Transverse colon (tissue), 4 donors: ENCODE measurements at regions not wholly inside any gene's neighbourhood (a gene's known extent, or its start where the extent isn't known, plus 50 kb on each side); places are given as distances from the start of the nearest gene placed in this dataset.

ENCODE experiments used
- CTCF ChIP-seq, 5 experiments: fragments of 200-600 bp in 3 of 5; fragments of 450-650 bp in 2 of 5; sonication (generic) in 3 of 5; IDR thresholded peaks; 1 replicate in 2 of 5; 2 replicates in 3 of 5; pipeline ENCODE4 v1.5.1; 2016 to 2017; ENCODE audit warnings: antibody characterized with exemption in 5 of 5, inconsistent platforms in 3 of 5, mild to moderate bottlenecking in 2 of 5, moderate library complexity in 1 of 5
- POLR2A ChIP-seq: fragments of 450-650 bp; IDR thresholded peaks from one replicate; pipeline ENCODE4 v1.6.1; 2016; ENCODE audit warnings: antibody characterized with exemption, mild to moderate bottlenecking, moderate library complexity
- POLR2AphosphoS5 ChIP-seq, 3 donors: sonication (generic); formaldehyde crosslinking; IDR thresholded peaks; one replicate each; pipeline ENCODE4 v1.6.1; 2016; ENCODE audit warnings: antibody characterized with exemption in 3 of 3

DNA sequence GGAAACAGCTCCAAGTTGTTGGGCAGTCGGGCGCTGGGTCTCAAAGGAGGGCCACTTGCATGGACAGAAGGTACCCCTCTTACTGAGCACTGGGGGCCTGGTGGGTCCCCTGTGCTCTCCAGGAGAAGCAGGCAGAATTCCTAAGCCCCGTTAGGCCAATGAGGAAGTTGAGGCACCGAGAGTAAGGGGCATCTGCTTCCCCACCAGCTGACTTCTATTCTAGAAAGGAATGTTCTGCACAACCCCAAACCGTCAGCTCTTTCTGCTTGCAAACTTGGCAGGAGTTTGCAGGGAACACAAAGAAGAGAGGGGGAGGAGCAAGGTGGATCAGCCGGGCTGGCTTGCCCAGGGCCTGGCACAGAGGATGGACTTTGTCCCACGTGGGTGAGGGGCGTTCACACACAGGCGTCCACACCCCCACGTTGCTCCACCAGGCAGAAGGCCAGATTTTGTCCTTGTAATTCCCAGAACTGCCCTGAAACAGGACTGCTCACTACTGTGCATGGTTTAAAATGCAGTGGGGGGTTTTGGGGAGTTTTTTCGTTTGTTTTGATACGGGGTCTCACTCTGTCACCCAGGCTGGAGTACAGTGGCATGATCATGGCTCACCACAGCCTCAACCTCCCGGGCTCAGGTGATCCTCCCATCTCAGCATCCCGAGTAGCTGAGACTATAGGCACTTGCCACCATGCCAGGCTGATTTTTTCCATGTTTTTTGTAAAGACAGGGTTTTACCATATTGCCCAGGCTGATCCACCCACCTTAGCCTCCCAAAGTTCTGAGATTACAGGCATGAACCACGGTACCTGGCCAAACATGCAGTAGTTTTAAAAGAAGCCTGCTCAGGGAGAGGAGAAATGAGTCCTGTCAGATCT lies 93.3 kb downstream of the SNX5 start:
- TF ChIP-seq CTCF (IDR thresholded peaks at IDR 0.05) (no peak), POLR2A (peak; percentile 66), POLR2AphosphoS5 (IDR thresholded peaks at IDR 0.05) (peak; percentile 80 to 86 (median 83))
